Colonic mucosa (tissue), 4 donors: ENCODE measurements at regions not wholly inside any gene's neighbourhood (a gene's known extent, or its start where the extent isn't known, plus 50 kb on each side); places are given as distances from the start of the nearest gene placed in this dataset.
A peak's percentile ranks its signal among the peaks of the same experiment; 100 is the strongest.

ENCODE experiments used
- DNase-seq: peaks from one replicate; pipeline ENCODE4 v3.0.0-alpha.2; 2020
- H3K27ac ChIP-seq: fragments of 200-600 bp; one replicate; pipeline ENCODE4 v1.8.0; 2021
- H3K27me3 ChIP-seq: fragments of 200-600 bp; one replicate; pipeline ENCODE4 v1.8.0; 2021
- H3K36me3 ChIP-seq: fragments of 200-600 bp; one replicate; pipeline ENCODE4 v1.8.0; 2021
- H3K4me1 ChIP-seq: fragments of 200-600 bp; one replicate; pipeline ENCODE4 v1.8.0; 2021; ENCODE audit warnings: mild to moderate bottlenecking
- H3K4me3 ChIP-seq: fragments of 200-600 bp; one replicate; pipeline ENCODE4 v1.8.0; 2021
- H3K9ac ChIP-seq, 2 donors: one replicate each; pipeline ENCODE4 v1.7.0; 2013; ENCODE audit warnings: control low read depth in 2 of 2, low read depth in 2 of 2, low read length in 2 of 2
- H3K9me3 ChIP-seq: fragments of 200-600 bp; one replicate; pipeline ENCODE4 v1.8.0; 2021
- intact Hi-C: fragments of 100-400 bp; cut with DNase I; formaldehyde crosslinking; loops from one replicate; pipeline ENCODE4 v1.14.1; 2022
- TF ChIP-seq, protein P1 (sequence below): fragments of 200-600 bp; IDR thresholded peaks from one replicate; pipeline ENCODE4 v1.8.0; 2022; ENCODE audit warnings: antibody characterized with exemption, mild to moderate bottlenecking
- donor health status: healthy.
- donor health status: DM: no; HTN: no; CAD: no.
- donor health status: DM: no; HTN: no; CAD: no.

GRCh38 chr1:59229138-59229537, 67.8 kb upstream of the FGGY start:
- H3K9me3 ChIP-seq = no peaks in the 10 kb centered on the region
- TF ChIP-seq, protein P1, sequence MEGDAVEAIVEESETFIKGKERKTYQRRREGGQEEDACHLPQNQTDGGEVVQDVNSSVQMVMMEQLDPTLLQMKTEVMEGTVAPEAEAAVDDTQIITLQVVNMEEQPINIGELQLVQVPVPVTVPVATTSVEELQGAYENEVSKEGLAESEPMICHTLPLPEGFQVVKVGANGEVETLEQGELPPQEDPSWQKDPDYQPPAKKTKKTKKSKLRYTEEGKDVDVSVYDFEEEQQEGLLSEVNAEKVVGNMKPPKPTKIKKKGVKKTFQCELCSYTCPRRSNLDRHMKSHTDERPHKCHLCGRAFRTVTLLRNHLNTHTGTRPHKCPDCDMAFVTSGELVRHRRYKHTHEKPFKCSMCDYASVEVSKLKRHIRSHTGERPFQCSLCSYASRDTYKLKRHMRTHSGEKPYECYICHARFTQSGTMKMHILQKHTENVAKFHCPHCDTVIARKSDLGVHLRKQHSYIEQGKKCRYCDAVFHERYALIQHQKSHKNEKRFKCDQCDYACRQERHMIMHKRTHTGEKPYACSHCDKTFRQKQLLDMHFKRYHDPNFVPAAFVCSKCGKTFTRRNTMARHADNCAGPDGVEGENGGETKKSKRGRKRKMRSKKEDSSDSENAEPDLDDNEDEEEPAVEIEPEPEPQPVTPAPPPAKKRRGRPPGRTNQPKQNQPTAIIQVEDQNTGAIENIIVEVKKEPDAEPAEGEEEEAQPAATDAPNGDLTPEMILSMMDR = no peak
- H3K4me3 ChIP-seq = no peak overlapping the region
- no peak overlapping the region for H3K9ac ChIP-seq
- H3K27ac ChIP-seq = no peak overlapping the region
- DNase-seq = no peak
- H3K36me3 ChIP-seq = no peaks in the 10 kb centered on the region
- intact Hi-C loops = no loop called here
- H3K4me1 ChIP-seq = no peaks in the 10 kb centered on the region
- no peaks in the 10 kb centered on the region for H3K27me3 ChIP-seq

- no peaks in the 10 kb centered on the region for H3K27me3 ChIP-seq
- no peak overlapping the region for H3K9ac ChIP-seq
- no peak overlapping the region for H3K27ac ChIP-seq
- no peak overlapping the region for H3K4me3 ChIP-seq
- DNase-seq = no peak
- no peaks in the 10 kb centered on the region for H3K4me1 ChIP-seq
- no peaks in the 10 kb centered on the region for H3K9me3 ChIP-seq
- intact Hi-C loops = no loop called here
- TF ChIP-seq, protein P1 = no peak
- no peaks in the 10 kb centered on the region for H3K36me3 ChIP-seq
Observed at GRCh38 chr1:59230622-59231021, 66.3 kb upstream of the FGGY start.

DNA sequence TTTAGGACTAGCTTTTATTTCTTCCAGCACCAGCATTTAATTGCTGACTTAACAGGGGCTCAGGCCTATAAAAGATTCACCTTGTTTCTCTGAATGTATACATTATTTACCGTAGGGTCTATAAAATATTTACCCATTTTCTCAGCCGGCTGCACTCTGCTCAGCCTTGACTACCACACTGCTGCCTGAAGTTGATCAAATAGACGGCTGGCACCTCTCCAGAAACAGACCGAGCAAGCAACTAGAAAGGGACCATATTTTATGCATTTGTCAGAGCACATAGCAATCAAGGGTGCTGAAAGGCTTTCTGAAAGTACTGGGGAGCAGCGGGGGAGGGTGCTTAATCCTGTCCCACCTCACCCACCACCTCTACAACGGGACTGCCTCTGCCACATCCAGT, 64.7 kb upstream of the FGGY start:
- Histone ChIP-seq H3K36me3 (no peaks in the 10 kb centered on the region), H3K4me3 (no peak overlapping the region), H3K27ac (no peak overlapping the region), H3K9me3 (no peaks in the 10 kb centered on the region), H3K27me3 (no peaks in the 10 kb centered on the region), H3K4me1 (no peaks in the 10 kb centered on the region), H3K9ac (no peak overlapping the region)
- intact Hi-C loops = no loop called here
- TF ChIP-seq, protein P1 = no peak
- peak; percentile 67 for DNase-seq

- no peak for DNase-seq
- intact Hi-C loops = no loop called here
- no peak overlapping the region for H3K27ac ChIP-seq
- H3K4me3 ChIP-seq = no peak overlapping the region
- H3K4me1 ChIP-seq = no peaks in the 10 kb centered on the region
- no peaks in the 10 kb centered on the region for H3K9me3 ChIP-seq
- no peak overlapping the region for H3K9ac ChIP-seq
- no peaks in the 10 kb centered on the region for H3K36me3 ChIP-seq
- TF ChIP-seq, protein P1 = no peak
- no peaks in the 10 kb centered on the region for H3K27me3 ChIP-seq
Observed at GRCh38 chr1:59233444-59233843, 63.5 kb upstream of the FGGY start.

DNA sequence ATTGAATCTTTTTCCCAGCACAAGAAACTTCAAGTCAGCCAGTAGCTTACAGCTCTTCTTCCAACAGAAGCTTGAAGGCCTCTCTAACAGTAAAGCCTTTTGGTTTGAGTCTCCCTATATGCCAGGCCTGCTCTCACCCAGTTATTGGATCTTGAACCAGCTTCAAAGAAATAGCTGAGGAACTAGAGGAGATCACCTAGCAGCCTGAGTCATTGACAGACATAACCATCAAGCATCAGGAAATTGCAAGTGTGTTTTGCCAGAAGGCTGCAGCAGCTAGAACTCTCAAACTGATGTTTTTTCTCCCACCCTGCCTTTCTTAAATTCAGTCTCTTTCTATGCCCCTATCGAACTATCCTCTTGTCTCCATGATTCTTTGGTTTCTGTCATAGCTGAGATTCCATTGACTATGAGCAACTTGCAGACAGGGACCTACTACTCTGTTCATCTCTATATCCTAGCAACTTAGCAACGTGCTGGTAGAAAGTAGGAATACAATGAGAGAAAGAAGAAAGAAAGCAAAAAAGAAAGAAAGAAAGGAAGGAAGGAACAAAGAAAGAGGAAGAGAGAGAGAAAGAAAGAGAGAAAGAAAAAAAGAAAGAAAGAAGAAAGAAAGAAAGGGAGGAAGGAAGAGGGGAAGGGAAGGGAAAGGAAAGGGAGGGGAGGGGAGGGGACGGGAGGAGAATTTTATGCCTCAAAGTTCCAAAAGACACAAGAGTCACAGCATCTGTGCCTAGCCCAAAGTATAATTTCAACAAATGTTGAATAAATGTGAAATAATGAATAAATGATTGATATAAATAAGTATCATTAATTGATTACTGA, 60.0 kb upstream of the FGGY start:
- Histone ChIP-seq H3K9me3 (no peaks in the 10 kb centered on the region), H3K4me3 (no peak overlapping the region), H3K36me3 (no peaks in the 10 kb centered on the region), H3K27ac (no peak overlapping the region), H3K9ac (no peak overlapping the region), H3K27me3 (no peaks in the 10 kb centered on the region), H3K4me1 (no peaks in the 10 kb centered on the region)
- no peak for DNase-seq
- intact Hi-C loops = no loop called here
- TF ChIP-seq, protein P1 = no peak
